22Rv1 (cell line): ENCODE measurements at regions not wholly inside any gene's neighbourhood (a gene's known extent, or its start where the extent isn't known, plus 50 kb on each side); places are given as distances from the start of the nearest gene placed in this dataset.
"Not testable (repeated sequence)": the region's sequence is repeated elsewhere in the genome, so short reads cannot be mapped to it uniquely, and the experiment has no call there.

Source experiments
- H3K27ac ChIP-seq: fragments of 450-650 bp; 2 replicates; pipeline ENCODE4 v1.5.1; 2017
- CTCF ChIP-seq: fragments of 450-650 bp; IDR thresholded peaks from 2 replicates; pipeline ENCODE4 v1.5.1; 2017; ENCODE audit warnings: mild to moderate bottlenecking
- ZFX ChIP-seq: fragments of 450-650 bp; IDR thresholded peaks from 2 replicates; pipeline ENCODE4 v1.6.1; 2017; ENCODE audit warnings: antibody characterized with exemption, borderline replicate concordance

GRCh38 chr7:23894892-23895569, 185.0 kb downstream of the STK31 start:
- H3K27ac ChIP-seq: no peak overlapping the region
- no peak for TF ChIP-seq CTCF
- no peak for TF ChIP-seq ZFX

DNA sequence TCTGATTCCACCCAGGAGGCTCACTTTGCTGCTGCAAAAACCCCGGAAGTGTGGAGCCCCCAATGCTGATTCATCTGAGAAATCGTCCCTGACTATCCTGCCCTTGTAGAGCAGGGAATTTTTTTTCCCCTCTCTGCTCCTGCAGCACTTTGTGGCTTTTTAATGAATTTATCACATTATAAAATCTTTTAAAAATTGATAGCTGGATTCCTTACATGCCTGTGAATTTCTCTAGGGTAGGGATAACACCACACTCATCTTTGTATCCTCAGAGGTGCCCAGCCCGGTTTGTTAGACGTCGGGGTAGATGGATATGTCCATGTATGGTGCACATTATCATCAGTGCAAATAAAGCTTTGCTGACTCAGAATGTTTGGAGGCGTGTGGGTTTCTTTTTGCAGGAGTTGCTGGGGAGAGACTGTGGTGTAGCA, 185.7 kb downstream of the STK31 start:
- H3K27ac ChIP-seq: no peak overlapping the region
- TF ChIP-seq ZFX (no peak), CTCF (no peak)

GRCh38 chr7:23898619-23899018, 188.6 kb downstream of the STK31 start:
- TF ChIP-seq CTCF (no peak), ZFX (no peak)

DNA sequence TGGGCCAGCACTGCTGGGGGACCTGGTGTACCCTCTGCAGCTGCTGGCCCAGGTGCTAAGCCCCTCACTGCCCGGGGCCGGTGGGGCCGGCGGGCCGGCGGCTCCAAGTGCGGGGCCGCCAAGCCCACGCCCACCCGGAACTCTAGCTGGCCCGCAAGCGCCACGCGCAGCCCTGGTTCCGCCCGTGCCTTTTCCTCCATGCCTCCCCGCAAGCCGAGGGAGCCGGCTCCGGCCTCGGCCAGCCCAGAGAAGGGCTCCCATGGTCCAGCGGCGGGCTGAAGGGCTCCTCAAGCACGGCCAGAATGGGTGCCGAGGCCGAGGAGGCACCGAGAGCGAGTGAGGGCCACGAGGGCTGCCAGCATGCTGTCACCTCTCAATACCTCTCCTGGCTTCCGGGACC, 194.9 kb downstream of the STK31 start:
- H3K27ac ChIP-seq: not testable (repeated sequence)

More at GRCh38 chr7:23898619-23899018, 188.6 kb downstream of the STK31 start:
- H3K27ac ChIP-seq: no peak overlapping the region

DNA sequence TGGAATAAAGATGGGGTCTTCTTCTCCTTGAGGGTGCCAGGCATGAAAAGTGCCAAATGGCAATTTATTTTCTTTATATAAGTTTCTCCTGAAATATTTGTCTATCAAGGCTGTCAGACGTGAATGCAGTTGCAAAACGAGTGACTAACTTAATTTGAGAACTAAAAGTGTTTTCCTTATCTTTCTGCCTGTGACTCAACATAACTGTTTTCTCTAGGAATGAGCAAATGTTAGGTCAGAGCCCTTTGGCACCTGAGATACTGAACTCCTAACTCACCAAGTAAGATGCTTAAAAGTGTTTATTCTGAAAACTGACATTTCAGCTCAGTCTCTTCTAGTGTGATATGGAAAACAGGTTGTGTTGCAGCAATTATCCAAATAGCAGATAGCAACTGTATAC, 197.0 kb downstream of the STK31 start:
- no peak for TF ChIP-seq CTCF
- no peak for TF ChIP-seq ZFX
- no peak overlapping the region for H3K27ac ChIP-seq

DNA sequence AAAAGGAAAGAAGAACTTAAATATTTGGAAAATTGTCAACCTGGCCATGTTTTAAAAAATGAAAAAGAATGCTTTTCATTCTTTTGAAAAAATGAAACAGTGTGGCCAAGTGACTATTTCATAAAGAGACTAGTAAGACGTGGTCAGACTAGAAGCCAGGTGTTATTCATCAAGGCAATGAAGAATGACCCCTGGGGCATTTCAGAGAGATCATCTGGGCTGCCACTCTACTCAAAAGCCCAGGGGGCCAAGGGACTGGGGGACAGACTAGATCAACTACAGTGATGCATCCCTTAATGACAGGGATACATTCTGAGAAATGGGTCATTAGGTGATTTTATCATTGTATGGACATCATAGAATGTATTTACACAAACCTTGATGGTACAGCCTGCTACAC, 199.4 kb downstream of the STK31 start:
- no peak for TF ChIP-seq CTCF
- TF ChIP-seq ZFX: no peak
- H3K27ac ChIP-seq: no peak overlapping the region

DNA sequence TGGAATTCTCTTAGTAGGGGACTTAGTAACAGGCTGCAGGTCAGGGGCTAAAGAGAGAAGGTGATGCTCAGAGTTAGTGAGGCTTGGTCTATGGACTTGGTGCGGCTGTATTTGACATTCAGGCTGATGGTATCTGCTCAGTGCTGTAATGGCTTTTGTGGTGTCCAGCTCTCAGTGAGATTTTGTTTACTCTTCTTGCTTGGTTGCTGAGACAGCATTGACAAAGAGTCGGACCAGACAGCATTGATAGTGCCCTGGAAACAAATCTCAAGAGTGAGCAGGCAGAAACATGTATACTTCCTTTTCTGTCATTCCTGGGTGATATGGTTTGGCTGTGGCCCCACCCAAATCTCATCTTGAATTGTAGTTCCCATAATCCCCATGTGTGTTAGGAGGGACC, 202.0 kb downstream of the STK31 start:
- TF ChIP-seq ZFX (no peak), CTCF (no peak)
- no peak overlapping the region for H3K27ac ChIP-seq

DNA sequence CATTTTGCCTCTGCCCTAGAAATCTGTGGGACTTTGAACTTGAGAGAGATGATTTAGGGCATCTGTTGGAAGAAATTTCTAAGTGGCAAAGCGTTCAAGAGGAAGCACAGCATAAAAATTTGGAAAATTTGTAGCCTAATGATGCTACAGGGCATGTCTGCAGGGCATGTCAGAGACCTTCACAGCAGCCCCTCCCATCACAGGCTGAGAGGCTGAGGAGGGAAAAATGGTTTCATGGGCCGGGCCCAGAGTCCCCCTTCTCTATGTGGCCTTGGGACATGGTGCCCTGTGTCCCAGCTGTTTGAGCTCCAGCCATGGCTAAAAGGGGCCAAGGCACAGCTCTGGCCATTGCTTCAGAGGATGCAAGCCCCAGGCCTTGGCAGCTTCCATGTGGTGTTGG, 203.0 kb downstream of the STK31 start:
- TF ChIP-seq ZFX (no peak), CTCF (no peak)

More for the DNA sequence above, 203.0 kb downstream of the STK31 start:
- no peak overlapping the region for H3K27ac ChIP-seq
